GM23338 (cell line): ENCODE measurements at regions not wholly inside any gene's neighbourhood (a gene's known extent, or its start where the extent isn't known, plus 50 kb on each side); places are given as distances from the start of the nearest gene placed in this dataset.

Experiments used
- ATAC-seq: fragments of 200-7000 bp; cut with Tn5 transposase; 3 replicates; pipeline ENCODE4 v1.9.1; 2020
- DNase-seq: peaks from one replicate; pipeline ENCODE4 v3.0.0-alpha.2; 2015; ENCODE audit warnings: low spot score
- H2AFZ ChIP-seq: fragments of 200-600 bp; sonication (generic); 2 replicates; pipeline ENCODE4 v1.8.0; 2016; ENCODE audit warnings: antibody characterized with exemption, mild to moderate bottlenecking, moderate library complexity
- H3F3A ChIP-seq: fragments of 200-600 bp; sonication (generic); replicated peaks from 2 replicates; pipeline ENCODE4 v1.8.0; 2017; ENCODE audit warnings: antibody characterized with exemption, mixed run types, low read depth
- H3K27ac ChIP-seq: fragments of 200-600 bp; sonication (generic); 2 replicates; pipeline ENCODE4 v1.6.1; 2016; ENCODE audit warnings: low read depth
- H3K27me3 ChIP-seq: fragments of 200-600 bp; sonication (generic); 2 replicates; pipeline ENCODE4 v1.8.0; 2016; ENCODE audit warnings: mild to moderate bottlenecking, mixed run types, moderate library complexity; ENCODE audit not compliant: insufficient read depth
- H3K36me3 ChIP-seq: fragments of 200-600 bp; sonication (generic); 2 replicates; pipeline ENCODE4 v1.8.0; 2016; ENCODE audit warnings: mild to moderate bottlenecking; ENCODE audit not compliant: insufficient read depth
- H3K4me1 ChIP-seq: fragments of 200-600 bp; sonication (generic); 2 replicates; pipeline ENCODE4 v1.8.0; 2016; ENCODE audit warnings: mild to moderate bottlenecking, moderate library complexity; ENCODE audit not compliant: insufficient read depth
- H3K4me2 ChIP-seq: fragments of 200-600 bp; sonication (generic); 2 replicates; pipeline ENCODE4 v1.7.1; 2017; ENCODE audit warnings: mixed run types
- H3K4me3 ChIP-seq: fragments of 200-600 bp; sonication (generic); 2 replicates; pipeline ENCODE4 v1.6.1; 2016; ENCODE audit warnings: mixed run types
- H3K79me2 ChIP-seq: fragments of 200-600 bp; sonication (generic); replicated peaks from 2 replicates; pipeline ENCODE4 v1.8.0; 2017; ENCODE audit warnings: mild to moderate bottlenecking; ENCODE audit not compliant: insufficient read depth
- H3K9me2 ChIP-seq: fragments of 200-600 bp; sonication (generic); 2 replicates; pipeline ENCODE4 v1.8.0; 2017; ENCODE audit not compliant: insufficient read depth
- H4K20me1 ChIP-seq: fragments of 200-600 bp; sonication (generic); replicated peaks from 2 replicates; pipeline ENCODE4 v1.8.0; 2017; ENCODE audit warnings: mild to moderate bottlenecking; ENCODE audit not compliant: insufficient read depth
- H3K27ac Mint-ChIP-seq: 2 replicates; pipeline ENCODE4 v1.8.0; 2020; ENCODE audit warnings: inconsistent platforms, mild to moderate bottlenecking, moderate library complexity, mixed read lengths
- H3K27me3 Mint-ChIP-seq: 3 replicates; pipeline ENCODE4 v1.8.0; 2022; ENCODE audit warnings: low read depth, mild to moderate bottlenecking, moderate library complexity, mixed read lengths, inconsistent platforms; ENCODE audit not compliant: insufficient read depth, poor library complexity
- H3K36me3 Mint-ChIP-seq: 3 replicates; pipeline ENCODE4 v1.8.0; 2021; ENCODE audit warnings: low read depth, mild to moderate bottlenecking, inconsistent platforms, moderate library complexity, mixed read lengths
- H3K4me1 Mint-ChIP-seq: 3 replicates; pipeline ENCODE4 v1.8.0; 2020; ENCODE audit warnings: mild to moderate bottlenecking, inconsistent platforms, mixed read lengths
- H3K4me3 Mint-ChIP-seq: 3 replicates; pipeline ENCODE4 v1.8.0; 2021; ENCODE audit warnings: moderate library complexity, mild to moderate bottlenecking, inconsistent platforms, mixed read lengths
- H3K9me3 Mint-ChIP-seq: 3 replicates; pipeline ENCODE4 v1.8.0; 2020; ENCODE audit warnings: moderate library complexity, mild to moderate bottlenecking, inconsistent platforms, mixed read lengths
- CREB1 ChIP-seq: fragments of 250-450 bp; sonication (Bioruptor Pico); IDR thresholded peaks from 2 replicates; pipeline ENCODE4 v1.5.0; 2020; ENCODE audit warnings: low read depth, mild to moderate bottlenecking, moderate library complexity
- CTCF ChIP-seq, 2 experiments: fragments of 200-600 bp in 1 of 2; sonication (generic) in 1 of 2; conservative IDR thresholded peaks; 2 replicates each; pipeline versions ENCODE4 v1.5.1 to v1.6.1; 2016 to 2017; ENCODE audit warnings: antibody characterized with exemption in 2 of 2, low read depth in 2 of 2, mild to moderate bottlenecking in 2 of 2, moderate library complexity in 1 of 2
- ETS1 ChIP-seq: IDR thresholded peaks from 2 replicates; pipeline ENCODE4 v1.6.1; 2016; ENCODE audit warnings: antibody characterized with exemption
- EZH2 ChIP-seq: fragments of 200-600 bp; sonication (generic); IDR thresholded peaks from one replicate; pipeline ENCODE4 v1.8.0; 2017; ENCODE audit warnings: antibody characterized with exemption, mild to moderate bottlenecking, low read depth; ENCODE audit not compliant: unreplicated experiment
- EZH2phosphoT487 ChIP-seq: fragments of 200-600 bp; sonication (generic); IDR thresholded peaks from one replicate; pipeline ENCODE4 v1.8.1; 2018; ENCODE audit warnings: antibody characterized with exemption; ENCODE audit not compliant: unreplicated experiment
- JUNB ChIP-seq: IDR thresholded peaks from one replicate; pipeline ENCODE4 v1.6.1; 2016; ENCODE audit warnings: antibody characterized with exemption; ENCODE audit not compliant: unreplicated experiment
- NANOG ChIP-seq: IDR thresholded peaks from 2 replicates; pipeline ENCODE4 v1.6.1; 2016; ENCODE audit warnings: antibody characterized with exemption, borderline replicate concordance
- POLR2AphosphoS5 ChIP-seq: IDR thresholded peaks from 2 replicates; pipeline ENCODE4 v1.6.1; 2016; ENCODE audit warnings: antibody characterized with exemption, low read depth
- REST ChIP-seq: IDR thresholded peaks from one replicate; pipeline ENCODE4 v1.6.1; 2018; ENCODE audit warnings: antibody characterized with exemption; ENCODE audit not compliant: unreplicated experiment
- STAT1 ChIP-seq: IDR thresholded peaks from one replicate; pipeline ENCODE4 v1.6.1; 2016; ENCODE audit warnings: antibody characterized with exemption; ENCODE audit not compliant: unreplicated experiment
- ZNF114 ChIP-seq: fragments of 250-450 bp; sonication (Bioruptor Pico); IDR thresholded peaks from 2 replicates; pipeline ENCODE4 v1.5.0; 2020; ENCODE audit warnings: mild to moderate bottlenecking, moderate library complexity
- ZNF331 ChIP-seq: fragments of 250-450 bp; sonication (Bioruptor Pico); IDR thresholded peaks from 2 replicates; pipeline ENCODE4 v1.5.0; 2020; ENCODE audit warnings: low read depth, mild to moderate bottlenecking, moderate library complexity

- Mint-ChIP-seq H3K27me3 (peaks cover 2% of the 10 kb centered on the region), H3K4me1 (peaks cover 14% of the 10 kb centered on the region), H3K4me3 (no peak overlapping the region), H3K27ac (no peak overlapping the region), H3K36me3 (no peaks in the 10 kb centered on the region), H3K9me3 (no peaks in the 10 kb centered on the region)
- ATAC-seq (no peak), DNase-seq (no peak)
- no peaks in the 10 kb centered on the region for H3K36me3 ChIP-seq
- TF ChIP-seq EZH2: no peak
- TF ChIP-seq JUNB: no peak
- TF ChIP-seq POLR2AphosphoS5: no peak
- no peak for TF ChIP-seq CREB1 (CRISPR knock-in tag)
- no peak for TF ChIP-seq ETS1
- TF ChIP-seq EZH2phosphoT487: no peak
- no peak for TF ChIP-seq ZNF114
- TF ChIP-seq STAT1: no peak
- TF ChIP-seq ZNF331 (CRISPR knock-in tag): no peak
- no peak for TF ChIP-seq CTCF (conservative IDR thresholded peaks at IDR 0.05; ENCODE audit: low read depth in 2 of 2)
- no peaks in the 10 kb centered on the region for H3K79me2 ChIP-seq
- H3K9me2 ChIP-seq: peaks cover 19% of the 10 kb centered on the region
- no peak overlapping the region for H3K4me3 ChIP-seq
- no peaks in the 10 kb centered on the region for H3F3A ChIP-seq
- H3K4me2 ChIP-seq: no peak overlapping the region
- H3K27ac ChIP-seq: no peak overlapping the region
- no peaks in the 10 kb centered on the region for H4K20me1 ChIP-seq
- H3K4me1 ChIP-seq: 0 out of 2 replicates have a peak, but pooled peaks cover 2% of the 10 kb centered on the region
- no peak overlapping the region for H2AFZ ChIP-seq
- H3K27me3 ChIP-seq: no peaks in the 10 kb centered on the region
These were observed 148.5 kb downstream of the TXNL1 start for GRCh38 chr18:56489893-56490292.

- Mint-ChIP-seq H3K27ac (no peak overlapping the region), H3K4me3 (no peak overlapping the region)
- TF ChIP-seq EZH2 (no peak), ZNF114 (no peak), ZNF331 (CRISPR knock-in tag) (no peak), REST (no peak), EZH2phosphoT487 (no peak), NANOG (no peak), STAT1 (no peak), CREB1 (CRISPR knock-in tag) (no peak)
These were observed 149.7 kb downstream of the TXNL1 start for GRCh38 chr18:56488739-56489138.

More at GRCh38 chr18:56488739-56489138, 149.7 kb downstream of the TXNL1 start:
- Histone ChIP-seq H3K4me2 (no peak overlapping the region), H4K20me1 (no peaks in the 10 kb centered on the region), H3K4me1 (0 out of 2 replicates have a peak, but pooled peaks cover 2% of the 10 kb centered on the region), H3K27ac (no peak overlapping the region), H3K36me3 (no peaks in the 10 kb centered on the region), H2AFZ (no peak overlapping the region), H3K9me2 (peaks cover 19% of the 10 kb centered on the region), H3F3A (no peaks in the 10 kb centered on the region), H3K4me3 (no peak overlapping the region), H3K79me2 (no peaks in the 10 kb centered on the region), H3K27me3 (no peaks in the 10 kb centered on the region)
- Mint-ChIP-seq H3K27me3 (peaks cover 4% of the 10 kb centered on the region), H3K9me3 (no peaks in the 10 kb centered on the region), H3K36me3 (no peaks in the 10 kb centered on the region), H3K4me1 (peaks cover 14% of the 10 kb centered on the region)
- no peak for DNase-seq
- no peak for ATAC-seq
